ENCODE measurements at regions not wholly inside any gene's neighbourhood (a gene's known extent, or its start where the extent isn't known, plus 50 kb on each side); places are given as distances from the start of the nearest gene placed in this dataset.

- TF ChIP-seq, protein P1, sequence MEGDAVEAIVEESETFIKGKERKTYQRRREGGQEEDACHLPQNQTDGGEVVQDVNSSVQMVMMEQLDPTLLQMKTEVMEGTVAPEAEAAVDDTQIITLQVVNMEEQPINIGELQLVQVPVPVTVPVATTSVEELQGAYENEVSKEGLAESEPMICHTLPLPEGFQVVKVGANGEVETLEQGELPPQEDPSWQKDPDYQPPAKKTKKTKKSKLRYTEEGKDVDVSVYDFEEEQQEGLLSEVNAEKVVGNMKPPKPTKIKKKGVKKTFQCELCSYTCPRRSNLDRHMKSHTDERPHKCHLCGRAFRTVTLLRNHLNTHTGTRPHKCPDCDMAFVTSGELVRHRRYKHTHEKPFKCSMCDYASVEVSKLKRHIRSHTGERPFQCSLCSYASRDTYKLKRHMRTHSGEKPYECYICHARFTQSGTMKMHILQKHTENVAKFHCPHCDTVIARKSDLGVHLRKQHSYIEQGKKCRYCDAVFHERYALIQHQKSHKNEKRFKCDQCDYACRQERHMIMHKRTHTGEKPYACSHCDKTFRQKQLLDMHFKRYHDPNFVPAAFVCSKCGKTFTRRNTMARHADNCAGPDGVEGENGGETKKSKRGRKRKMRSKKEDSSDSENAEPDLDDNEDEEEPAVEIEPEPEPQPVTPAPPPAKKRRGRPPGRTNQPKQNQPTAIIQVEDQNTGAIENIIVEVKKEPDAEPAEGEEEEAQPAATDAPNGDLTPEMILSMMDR (IDR thresholded peaks at IDR 0.05; ENCODE audit: low read length), result no peak
- no peak for TF ChIP-seq EZH2 (IDR thresholded peaks at IDR 0.05; ENCODE audit: borderline replicate concordance, low read length)
These were observed 628.4 kb downstream of the SPRY1 start for GRCh38 chr4:124025000-124025399.
